OCI-LY7 (cell line): ENCODE measurements at regions not wholly inside any gene's neighbourhood (a gene's known extent, or its start where the extent isn't known, plus 50 kb on each side); places are given as distances from the start of the nearest gene placed in this dataset.
"Not testable (repeated sequence)": the region's sequence is repeated elsewhere in the genome, so short reads cannot be mapped to it uniquely, and the experiment has no call there.

Experiments used
- EZH2phosphoT487 ChIP-seq: fragments of 200-600 bp; sonication (generic); IDR thresholded peaks from 2 replicates; pipeline ENCODE4 v1.6.1; 2018; ENCODE audit warnings: low read depth, borderline replicate concordance, mild to moderate bottlenecking, mixed run types, antibody characterized with exemption, low read length, moderate library complexity, mixed read lengths
- TF ChIP-seq, protein P1 (sequence below): fragments of 200-600 bp; sonication (generic); conservative IDR thresholded peaks from 2 replicates; pipeline ENCODE4 v1.5.1; 2014; ENCODE audit warnings: mild to moderate bottlenecking, antibody characterized with exemption, low read length, moderate library complexity, mixed read lengths

DNA sequence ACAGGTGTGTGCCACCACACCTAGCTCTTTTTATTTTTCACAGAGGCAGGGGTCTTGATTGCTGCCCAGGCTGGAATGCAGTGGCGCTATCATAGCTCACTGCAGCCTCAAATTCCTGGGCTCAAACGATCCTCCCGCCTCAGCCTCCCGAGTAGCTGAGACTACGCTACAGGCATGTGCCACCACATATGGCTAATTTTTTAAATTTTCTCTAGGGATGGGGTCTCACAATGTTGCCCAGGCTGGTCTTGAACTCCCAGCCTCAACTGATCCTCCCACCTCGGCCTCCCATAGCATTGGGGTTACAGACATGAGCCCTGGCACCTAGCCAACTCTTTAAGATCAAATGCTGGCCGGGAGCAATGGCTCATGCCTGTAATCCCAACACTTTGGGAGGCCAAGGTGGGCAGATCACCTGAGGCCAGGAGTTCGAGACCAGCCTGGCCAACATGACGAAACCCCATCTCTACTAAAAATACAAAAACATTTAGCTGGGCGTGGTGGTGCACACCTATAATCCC, 50.6 kb upstream of the MYL10 start:
- TF ChIP-seq, protein P1, sequence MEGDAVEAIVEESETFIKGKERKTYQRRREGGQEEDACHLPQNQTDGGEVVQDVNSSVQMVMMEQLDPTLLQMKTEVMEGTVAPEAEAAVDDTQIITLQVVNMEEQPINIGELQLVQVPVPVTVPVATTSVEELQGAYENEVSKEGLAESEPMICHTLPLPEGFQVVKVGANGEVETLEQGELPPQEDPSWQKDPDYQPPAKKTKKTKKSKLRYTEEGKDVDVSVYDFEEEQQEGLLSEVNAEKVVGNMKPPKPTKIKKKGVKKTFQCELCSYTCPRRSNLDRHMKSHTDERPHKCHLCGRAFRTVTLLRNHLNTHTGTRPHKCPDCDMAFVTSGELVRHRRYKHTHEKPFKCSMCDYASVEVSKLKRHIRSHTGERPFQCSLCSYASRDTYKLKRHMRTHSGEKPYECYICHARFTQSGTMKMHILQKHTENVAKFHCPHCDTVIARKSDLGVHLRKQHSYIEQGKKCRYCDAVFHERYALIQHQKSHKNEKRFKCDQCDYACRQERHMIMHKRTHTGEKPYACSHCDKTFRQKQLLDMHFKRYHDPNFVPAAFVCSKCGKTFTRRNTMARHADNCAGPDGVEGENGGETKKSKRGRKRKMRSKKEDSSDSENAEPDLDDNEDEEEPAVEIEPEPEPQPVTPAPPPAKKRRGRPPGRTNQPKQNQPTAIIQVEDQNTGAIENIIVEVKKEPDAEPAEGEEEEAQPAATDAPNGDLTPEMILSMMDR = not testable (repeated sequence)
- TF ChIP-seq EZH2phosphoT487 = not testable (repeated sequence)
